ENCODE measurements at regions not wholly inside any gene's neighbourhood (a gene's known extent, or its start where the extent isn't known, plus 50 kb on each side); places are given as distances from the start of the nearest gene placed in this dataset.

GRCh38 chr2:8018956-8019355, 662.9 kb upstream of the ID2 start:
- H3K27me3 ChIP-seq: no peaks in the 10 kb centered on the region
- H3K4me3 ChIP-seq: no peak overlapping the region
- no peaks in the 10 kb centered on the region for H3K9me3 ChIP-seq (ENCODE audit: low read depth)
- no peak overlapping the region for H3K27ac ChIP-seq
- no peaks in the 10 kb centered on the region for H3K36me3 ChIP-seq
- no peaks in the 10 kb centered on the region for H3K4me1 ChIP-seq (ENCODE audit: low read depth)
- DNase-seq (ENCODE audit: low read depth in 1 of 2, low spot score in 1 of 2): no peak
- TF ChIP-seq, protein P1, sequence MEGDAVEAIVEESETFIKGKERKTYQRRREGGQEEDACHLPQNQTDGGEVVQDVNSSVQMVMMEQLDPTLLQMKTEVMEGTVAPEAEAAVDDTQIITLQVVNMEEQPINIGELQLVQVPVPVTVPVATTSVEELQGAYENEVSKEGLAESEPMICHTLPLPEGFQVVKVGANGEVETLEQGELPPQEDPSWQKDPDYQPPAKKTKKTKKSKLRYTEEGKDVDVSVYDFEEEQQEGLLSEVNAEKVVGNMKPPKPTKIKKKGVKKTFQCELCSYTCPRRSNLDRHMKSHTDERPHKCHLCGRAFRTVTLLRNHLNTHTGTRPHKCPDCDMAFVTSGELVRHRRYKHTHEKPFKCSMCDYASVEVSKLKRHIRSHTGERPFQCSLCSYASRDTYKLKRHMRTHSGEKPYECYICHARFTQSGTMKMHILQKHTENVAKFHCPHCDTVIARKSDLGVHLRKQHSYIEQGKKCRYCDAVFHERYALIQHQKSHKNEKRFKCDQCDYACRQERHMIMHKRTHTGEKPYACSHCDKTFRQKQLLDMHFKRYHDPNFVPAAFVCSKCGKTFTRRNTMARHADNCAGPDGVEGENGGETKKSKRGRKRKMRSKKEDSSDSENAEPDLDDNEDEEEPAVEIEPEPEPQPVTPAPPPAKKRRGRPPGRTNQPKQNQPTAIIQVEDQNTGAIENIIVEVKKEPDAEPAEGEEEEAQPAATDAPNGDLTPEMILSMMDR (IDR thresholded peaks at IDR 0.05; ENCODE audit: low read depth, low read length): no peak

GRCh38 chr2:8019934-8020333, 661.9 kb upstream of the ID2 start:
- no peaks in the 10 kb centered on the region for H3K36me3 ChIP-seq
- H3K4me1 ChIP-seq (ENCODE audit: low read depth): no peaks in the 10 kb centered on the region
- no peak overlapping the region for H3K4me3 ChIP-seq
- H3K27me3 ChIP-seq: no peaks in the 10 kb centered on the region
- no peak overlapping the region for H3K27ac ChIP-seq
- no peaks in the 10 kb centered on the region for H3K9me3 ChIP-seq (ENCODE audit: low read depth)
- no peak for DNase-seq (ENCODE audit: low read depth in 1 of 2, low spot score in 1 of 2)
- TF ChIP-seq, protein P1 (IDR thresholded peaks at IDR 0.05; ENCODE audit: low read depth, low read length): no peak

DNA sequence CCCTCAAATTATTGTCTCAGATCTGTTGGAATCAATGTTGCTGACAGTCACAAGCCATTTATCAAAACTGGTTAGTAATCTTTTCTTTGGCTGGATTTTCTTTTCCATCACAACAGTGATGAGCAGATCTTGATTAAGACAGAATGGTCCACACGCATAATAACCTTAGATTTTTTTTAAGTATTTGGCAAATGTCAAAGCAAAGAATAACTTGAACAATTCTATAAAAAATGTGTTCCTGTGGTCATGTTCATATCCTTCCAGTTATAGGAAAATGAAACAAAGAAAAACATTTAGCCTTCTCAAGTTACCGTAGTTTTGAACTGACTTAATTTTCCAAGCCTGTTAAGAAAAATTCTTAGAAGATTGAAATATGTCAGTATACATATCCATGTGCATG, 659.9 kb upstream of the ID2 start:
- TF ChIP-seq, protein P1 (IDR thresholded peaks at IDR 0.05; ENCODE audit: low read depth, low read length): no peak
- Histone ChIP-seq H3K36me3 (no peaks in the 10 kb centered on the region), H3K4me1 (ENCODE audit: low read depth) (no peaks in the 10 kb centered on the region), H3K4me3 (no peak overlapping the region), H3K27me3 (no peaks in the 10 kb centered on the region), H3K27ac (no peak overlapping the region), H3K9me3 (ENCODE audit: low read depth) (no peaks in the 10 kb centered on the region)
- DNase-seq (ENCODE audit: low read depth in 1 of 2, low spot score in 1 of 2): no peak

DNA sequence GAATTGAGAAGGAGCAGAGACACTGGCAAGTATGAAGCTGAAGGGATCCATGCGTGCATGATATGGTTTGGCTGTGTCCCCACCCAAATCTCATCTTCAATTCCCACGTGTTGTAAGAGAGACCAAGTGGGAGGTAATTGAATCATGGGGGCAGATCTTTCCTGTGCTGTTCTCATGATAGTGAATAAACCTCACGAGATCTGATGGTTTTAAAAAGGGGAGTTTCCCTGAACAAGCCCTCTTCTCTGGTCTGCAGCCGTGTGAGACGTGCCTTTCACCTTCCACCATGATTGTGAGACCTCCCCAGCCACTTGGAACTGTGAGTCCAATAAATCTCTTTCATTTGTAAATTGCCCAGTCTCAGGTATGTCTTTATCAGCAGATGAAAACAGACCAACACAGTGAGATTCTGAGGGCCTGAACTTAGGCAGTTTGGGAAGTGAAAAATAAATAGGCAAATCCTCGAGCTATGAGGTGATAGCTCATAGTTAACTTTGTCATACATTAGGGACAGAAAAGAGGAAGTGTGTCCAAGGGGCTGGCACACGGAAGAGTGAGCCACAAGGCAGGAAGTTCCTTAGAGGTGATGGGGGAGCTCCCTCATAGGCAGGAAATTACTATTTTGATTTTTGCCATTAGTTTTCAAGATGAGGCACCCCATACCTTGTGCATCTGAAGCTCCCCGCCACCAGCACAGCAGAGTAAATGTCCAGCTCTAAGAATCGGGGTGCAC, 658.8 kb upstream of the ID2 start:
- Histone ChIP-seq H3K9me3 (ENCODE audit: low read depth) (no peaks in the 10 kb centered on the region), H3K36me3 (no peaks in the 10 kb centered on the region), H3K4me1 (ENCODE audit: low read depth) (no peaks in the 10 kb centered on the region), H3K27me3 (no peaks in the 10 kb centered on the region), H3K4me3 (no peak overlapping the region), H3K27ac (no peak overlapping the region)
- TF ChIP-seq, protein P1 (IDR thresholded peaks at IDR 0.05; ENCODE audit: low read depth, low read length): no peak
- DNase-seq (ENCODE audit: low read depth in 1 of 2, low spot score in 1 of 2): no peak

GRCh38 chr2:8024506-8024905, 657.4 kb upstream of the ID2 start:
- no peak overlapping the region for H3K4me3 ChIP-seq
- H3K36me3 ChIP-seq: no peaks in the 10 kb centered on the region
- H3K27ac ChIP-seq: no peak overlapping the region
- H3K4me1 ChIP-seq (ENCODE audit: low read depth): no peaks in the 10 kb centered on the region
- H3K27me3 ChIP-seq: no peaks in the 10 kb centered on the region
- TF ChIP-seq, protein P1 (IDR thresholded peaks at IDR 0.05; ENCODE audit: low read depth, low read length): no peak
- DNase-seq (ENCODE audit: low read depth in 1 of 2, low spot score in 1 of 2): no peak
- H3K9me3 ChIP-seq (ENCODE audit: low read depth): no peaks in the 10 kb centered on the region
